HepG2 (cell line): ENCODE measurements at regions not wholly inside any gene's neighbourhood (a gene's known extent, or its start where the extent isn't known, plus 50 kb on each side); places are given as distances from the start of the nearest gene placed in this dataset.

Experiments
- ESRRA ChIP-seq: sonication (generic); formaldehyde crosslinking; IDR thresholded peaks from 2 replicates; pipeline ENCODE4 v1.5.1; 2020; ENCODE audit warnings: mild to moderate bottlenecking, low read depth, missing genetic modification reagents
- FOXJ3 ChIP-seq: sonication (generic); formaldehyde crosslinking; IDR thresholded peaks from 2 replicates; pipeline ENCODE4 v1.4.0; 2020; ENCODE audit warnings: missing genetic modification reagents, mild to moderate bottlenecking, borderline replicate concordance
- MLLT10 ChIP-seq: sonication (generic); formaldehyde crosslinking; IDR thresholded peaks from 2 replicates; pipeline ENCODE4 v1.4.0; 2020; ENCODE audit warnings: missing genetic modification reagents
- SSRP1 ChIP-seq: IDR thresholded peaks from 2 replicates; pipeline ENCODE4 v1.6.1; 2016; ENCODE audit warnings: control low read depth
- TERF1 ChIP-seq: sonication (generic); formaldehyde crosslinking; IDR thresholded peaks from 2 replicates; pipeline ENCODE4 v1.8.0; 2022; ENCODE audit warnings: mild to moderate bottlenecking, missing genetic modification reagents, moderate library complexity
- ZNF230 ChIP-seq: sonication (generic); formaldehyde crosslinking; IDR thresholded peaks from 2 replicates; pipeline ENCODE4 v1.4.0; 2020; ENCODE audit warnings: mild to moderate bottlenecking, missing genetic modification reagents
- ZNF724P ChIP-seq: sonication (generic); formaldehyde crosslinking; IDR thresholded peaks from 2 replicates; pipeline ENCODE4 v1.8.0; 2022; ENCODE audit warnings: missing genetic modification reagents, borderline replicate concordance

- no peak for TF ChIP-seq ESRRA
- TF ChIP-seq SSRP1 (CRISPR knock-in tag) = no peak
- TF ChIP-seq ZNF724P = no peak
- no peak for TF ChIP-seq ZNF230
- TF ChIP-seq MLLT10 (CRISPR knock-in tag) = no peak
- TF ChIP-seq FOXJ3 (CRISPR knock-in tag) = no peak
- no peak for TF ChIP-seq TERF1 (CRISPR knock-in tag)
Measured at GRCh38 chr7:125490167-125490566, 560.5 kb upstream of the POT1 start.
